IPS-NIHi7 (cell line): ENCODE measurements at regions not wholly inside any gene's neighbourhood (a gene's known extent, or its start where the extent isn't known, plus 50 kb on each side); places are given as distances from the start of the nearest gene placed in this dataset.
A peak's percentile ranks its signal among the peaks of the same experiment; 100 is the strongest.

Experiments
- DNase-seq: peaks from one replicate; pipeline ENCODE4 v3.0.0; 2012; ENCODE audit warnings: mixed read lengths; ENCODE audit errors: extremely low spot score

GRCh38 chr9:79135681-79136415 is 435.9 kb upstream of the TLE4 start:
- DNase-seq, result no peak

- no peak for DNase-seq
These were observed 431.0 kb upstream of the TLE4 start for GRCh38 chr9:79140751-79141150.

- no peak for DNase-seq
These were observed 428.6 kb upstream of the TLE4 start for GRCh38 chr9:79143211-79143610.

DNA sequence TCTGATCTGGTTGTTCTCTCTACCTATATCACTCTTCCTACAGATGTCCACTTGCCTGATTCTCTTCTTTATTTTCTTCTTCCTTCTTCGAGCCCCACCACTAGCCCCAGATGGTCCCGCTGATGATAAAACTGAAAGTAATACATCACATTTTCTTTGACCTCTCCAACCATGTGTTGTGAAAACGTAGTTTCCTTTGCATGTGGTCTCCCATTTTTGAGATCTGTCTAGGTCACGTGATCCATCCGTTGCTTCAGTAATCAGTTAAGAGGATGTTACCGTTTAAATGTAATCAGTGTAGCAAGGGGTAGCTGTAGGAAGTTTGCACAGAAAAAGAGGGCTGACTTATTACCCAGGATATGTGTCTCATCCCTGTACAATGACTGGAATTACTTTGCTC is 426.3 kb upstream of the TLE4 start:
- no peak for DNase-seq

- DNase-seq, result no peak
These were observed 422.2 kb upstream of the TLE4 start for GRCh38 chr9:79149585-79149984.

DNA sequence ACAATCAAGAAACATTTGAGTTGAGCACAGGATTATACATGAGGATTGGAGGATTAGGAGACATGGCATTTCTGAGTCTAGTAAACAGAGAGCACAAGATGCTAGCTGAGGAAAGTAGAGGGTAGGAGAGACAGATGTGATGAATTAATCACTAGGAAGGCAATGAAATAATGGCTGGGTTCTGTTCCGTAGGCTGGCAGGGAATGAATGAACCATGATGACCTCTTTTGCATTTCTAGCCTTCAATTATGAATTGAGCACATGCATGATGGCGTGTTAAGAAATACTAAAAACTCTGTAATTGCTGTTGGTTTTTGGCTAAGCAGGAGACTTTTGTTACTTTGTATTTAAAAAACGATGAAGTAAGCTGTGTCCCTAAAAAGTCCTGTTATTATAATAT is 420.0 kb upstream of the TLE4 start:
- DNase-seq, result no peak

- no peak for DNase-seq
These were observed 419.5 kb upstream of the TLE4 start for GRCh38 chr9:79152306-79152705.

DNA sequence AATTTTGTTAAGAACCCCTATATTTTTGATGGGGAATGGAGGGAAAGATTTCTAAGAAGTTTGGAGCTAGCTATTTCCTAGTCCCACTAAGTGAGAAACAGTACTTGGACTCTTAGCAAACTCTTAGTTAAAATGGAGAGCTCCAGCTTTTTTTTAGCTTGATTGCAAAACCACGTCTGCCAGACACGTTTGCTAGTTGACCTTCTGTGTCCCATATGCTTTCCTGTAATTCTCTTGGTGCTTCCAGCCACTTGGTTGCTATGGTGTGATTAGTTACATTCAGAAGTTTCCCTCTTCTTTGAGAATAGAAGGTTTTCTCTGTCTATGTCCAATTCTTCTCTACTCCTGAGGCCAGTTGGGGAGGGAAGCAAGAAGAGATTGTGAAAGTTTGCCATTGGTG is 417.0 kb upstream of the TLE4 start:
- DNase-seq, result no peak

DNA sequence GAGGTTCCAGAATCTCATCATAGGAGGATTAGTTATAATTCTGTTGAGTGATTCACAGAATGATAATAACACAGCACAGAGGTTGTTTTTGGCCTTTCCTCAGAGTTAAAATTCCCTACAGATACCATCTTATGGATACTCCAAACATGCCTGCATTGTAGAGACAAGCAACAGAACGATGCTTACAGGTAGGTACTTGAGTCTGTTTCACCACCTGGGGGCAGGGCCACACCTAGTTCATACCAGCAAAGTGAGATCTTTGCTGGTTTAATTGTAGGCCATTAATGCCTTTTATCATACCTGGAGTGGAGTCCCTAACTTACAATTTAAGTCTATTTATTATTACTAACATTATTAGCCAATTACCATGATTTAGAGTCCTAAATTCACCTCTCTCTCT is 416.5 kb upstream of the TLE4 start:
- peak; percentile 33 for DNase-seq

DNA sequence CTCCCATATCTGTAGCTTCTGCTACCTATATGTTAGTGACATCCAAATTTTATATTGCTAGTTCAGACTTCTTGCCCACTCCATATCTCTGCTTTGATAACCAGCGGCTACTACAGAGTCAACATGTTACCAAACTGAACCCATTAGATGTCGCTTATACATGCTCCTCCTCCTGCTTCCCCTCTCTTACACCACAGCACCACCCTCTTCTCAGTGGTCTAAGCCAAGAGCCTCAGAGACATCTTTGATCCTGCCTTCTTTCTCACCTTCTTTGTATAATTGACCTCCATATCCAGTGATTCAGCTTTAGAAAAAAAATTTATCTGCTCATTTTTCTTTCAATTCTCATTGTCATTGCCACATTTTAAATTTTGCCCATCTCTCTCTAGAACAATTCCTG is 408.2 kb upstream of the TLE4 start:
- no peak for DNase-seq

GRCh38 chr9:79164406-79164805 is 407.4 kb upstream of the TLE4 start:
- no peak for DNase-seq

DNA sequence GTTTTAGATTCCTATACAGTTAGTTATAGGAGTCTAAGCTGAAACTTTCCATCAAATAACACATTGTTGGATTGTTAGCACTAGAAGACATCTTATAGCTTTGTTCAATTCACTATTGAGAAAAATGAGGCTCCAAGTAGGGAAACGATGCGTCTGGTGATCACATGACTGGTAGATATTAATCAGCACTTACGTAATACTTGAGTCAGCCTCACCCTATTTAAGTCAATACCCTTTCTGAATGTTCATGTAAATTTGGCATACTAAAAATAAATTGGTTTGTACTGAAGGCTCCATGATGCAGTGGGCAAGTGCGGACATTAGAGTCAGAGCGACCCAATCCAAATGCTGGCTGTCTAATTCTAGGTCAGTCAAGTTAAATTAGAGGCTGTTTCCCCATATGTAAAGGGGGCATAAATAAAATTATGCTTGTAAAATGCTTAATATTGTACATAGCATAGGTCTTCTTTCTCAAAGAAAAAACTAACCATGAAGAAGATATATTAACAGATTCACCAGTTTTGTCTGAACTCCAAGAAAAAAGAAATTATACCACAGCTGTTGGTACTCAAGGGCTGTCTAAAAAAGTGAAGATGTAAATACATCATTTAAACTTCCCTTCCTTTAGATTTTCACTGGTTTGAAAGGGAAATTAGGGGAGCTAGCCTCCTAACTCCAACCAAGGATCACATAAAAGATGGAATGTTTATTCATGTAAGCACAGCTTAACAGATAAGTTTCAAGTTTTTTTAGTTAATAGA is 406.6 kb upstream of the TLE4 start:
- no peak for DNase-seq

DNA sequence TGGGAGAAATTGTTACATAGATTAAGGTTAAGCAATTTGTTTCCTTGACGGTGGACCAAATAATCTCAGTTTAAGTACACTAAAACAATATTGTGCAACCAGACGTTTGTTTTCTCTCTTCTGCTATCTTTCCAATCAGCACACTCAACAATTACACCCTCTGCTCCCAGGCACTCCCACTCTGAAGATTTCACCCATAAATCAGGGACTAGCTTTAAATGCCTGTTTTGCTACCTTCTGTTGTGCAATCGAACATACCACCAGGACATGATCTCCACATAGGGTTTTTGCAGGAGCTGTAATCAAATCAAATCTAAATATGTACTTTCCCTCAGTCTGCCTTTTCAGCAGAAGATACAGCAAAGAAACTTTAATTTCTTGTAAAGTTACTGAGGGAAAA is 405.8 kb upstream of the TLE4 start:
- DNase-seq, result no peak

- no peak for DNase-seq
These were observed 401.1 kb upstream of the TLE4 start for GRCh38 chr9:79170643-79171042.

GRCh38 chr9:79173932-79174331 is 397.8 kb upstream of the TLE4 start:
- DNase-seq, result no peak

DNA sequence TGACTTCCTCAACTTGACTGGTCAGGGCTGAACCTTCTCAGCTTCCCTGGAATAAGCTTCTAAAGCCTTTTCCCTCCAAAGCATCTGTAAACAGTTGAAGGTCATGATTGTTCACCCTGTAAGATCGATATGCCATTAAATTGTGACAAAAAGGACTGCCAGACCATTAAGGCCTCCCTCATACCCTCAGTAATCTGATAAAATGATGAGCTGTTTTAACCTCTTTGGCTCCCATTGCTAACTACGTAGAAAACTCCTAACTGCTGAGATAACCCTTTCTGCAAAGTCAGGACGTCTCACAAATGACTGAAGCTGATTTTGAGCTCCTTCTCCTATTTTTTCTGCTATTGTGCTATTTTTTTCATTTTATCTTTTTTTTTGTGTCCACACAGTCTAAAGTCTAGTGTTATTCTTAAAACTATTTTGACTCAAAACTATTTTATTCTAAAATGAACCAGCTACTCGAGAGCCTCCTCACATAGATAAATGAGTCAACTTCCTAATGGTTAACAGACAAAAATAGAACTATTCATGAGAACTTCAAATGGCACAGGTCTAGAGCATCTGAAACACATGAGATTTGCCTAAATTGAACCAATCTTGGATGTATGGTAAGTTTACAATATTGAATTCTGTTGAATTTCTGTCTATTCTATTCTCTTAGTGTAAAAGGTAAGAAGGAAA is 395.6 kb upstream of the TLE4 start:
- DNase-seq, result no peak

- DNase-seq, result no peak
These were observed 386.9 kb upstream of the TLE4 start for GRCh38 chr9:79184831-79185230.

GRCh38 chr9:79185866-79186265 is 385.9 kb upstream of the TLE4 start:
- DNase-seq, result no peak

- DNase-seq, result no peak
These were observed 382.2 kb upstream of the TLE4 start for GRCh38 chr9:79189511-79189924.

GRCh38 chr9:79193001-79193400 is 378.8 kb upstream of the TLE4 start:
- no peak for DNase-seq

GRCh38 chr9:79193501-79194223 is 378.1 kb upstream of the TLE4 start:
- no peak for DNase-seq

- no peak for DNase-seq
These were observed 375.9 kb upstream of the TLE4 start for GRCh38 chr9:79195879-79196278.
